Activated naive CD4-positive, alpha-beta T cell treated with Interleukin-2 at 50 U/mL for 16 hours (primary cell): ENCODE measurements at regions not wholly inside any gene's neighbourhood (a gene's known extent, or its start where the extent isn't known, plus 50 kb on each side); places are given as distances from the start of the nearest gene placed in this dataset.
"Not testable (repeated sequence)": the region's sequence is repeated elsewhere in the genome, so short reads cannot be mapped to it uniquely, and the experiment has no call there.

Experiments
- DNase-seq: peaks from one replicate; pipeline ENCODE4 v3.0.0-alpha.2; 2020

- not testable (repeated sequence) for DNase-seq
Measured at GRCh38 chr1:47604869-47605268, 167.0 kb downstream of the FOXD2 start.

- DNase-seq: no peak
Measured at GRCh38 chr1:47608296-47608875, 170.5 kb downstream of the FOXD2 start.

- DNase-seq: no peak
Measured at GRCh38 chr1:47611992-47612391, 174.1 kb downstream of the FOXD2 start.

- DNase-seq: no peak
Measured at GRCh38 chr1:47612819-47613218, 175.0 kb downstream of the FOXD2 start.

- no peak for DNase-seq
Measured at GRCh38 chr1:47616036-47616435, 178.2 kb downstream of the FOXD2 start.

- no peak for DNase-seq
Measured at GRCh38 chr1:47616906-47617305, 179.1 kb downstream of the FOXD2 start.

- DNase-seq: no peak
Measured at GRCh38 chr1:47617381-47618221, 179.8 kb downstream of the FOXD2 start.

- DNase-seq: no peak
Measured at GRCh38 chr1:47618222-47618720, 180.4 kb downstream of the FOXD2 start.

GRCh38 chr1:47618830-47619229 is 181.0 kb downstream of the FOXD2 start:
- no peak for DNase-seq

- DNase-seq: no peak
Measured at GRCh38 chr1:47621483-47621882, 183.6 kb downstream of the FOXD2 start.

- no peak for DNase-seq
Measured at GRCh38 chr1:47621977-47622376, 184.1 kb downstream of the FOXD2 start.

GRCh38 chr1:47622776-47623556 is 185.1 kb downstream of the FOXD2 start:
- DNase-seq: no peak

GRCh38 chr1:47623557-47623940 is 185.7 kb downstream of the FOXD2 start:
- DNase-seq: no peak

- no peak for DNase-seq
Measured at GRCh38 chr1:47624531-47624930, 186.7 kb downstream of the FOXD2 start.

GRCh38 chr1:47627016-47627415 is 189.2 kb downstream of the FOXD2 start:
- no peak for DNase-seq

- DNase-seq: no peak
Measured at GRCh38 chr1:47627471-47628370, 189.9 kb downstream of the FOXD2 start.

GRCh38 chr1:47629201-47629600 is 191.4 kb downstream of the FOXD2 start:
- DNase-seq: no peak

GRCh38 chr1:47630346-47630745 is 192.5 kb downstream of the FOXD2 start:
- no peak for DNase-seq

- DNase-seq: no peak
Measured at GRCh38 chr1:47631411-47631995, 193.7 kb downstream of the FOXD2 start.

GRCh38 chr1:47635111-47635510 is 197.3 kb downstream of the FOXD2 start:
- DNase-seq: no peak

GRCh38 chr1:47635597-47635996 is 197.8 kb downstream of the FOXD2 start:
- DNase-seq: no peak

- no peak for DNase-seq
Measured at GRCh38 chr1:47637111-47637685, 199.4 kb downstream of the FOXD2 start.
